ENCODE measurements at regions not wholly inside any gene's neighbourhood (a gene's known extent, or its start where the extent isn't known, plus 50 kb on each side); places are given as distances from the start of the nearest gene placed in this dataset.

GRCh38 chr6:25176466-25176865 lies 102.7 kb upstream of the CARMIL1 start (continued):
- TF ChIP-seq TCF7 (IDR thresholded peaks at IDR 0.05; ENCODE audit: low read depth) = no peak

GRCh38 chr6:25177500-25178028 lies 101.6 kb upstream of the CARMIL1 start:
- ChIA-PET POLR2A (no interaction called here), CTCF (ENCODE audit: low intra/inter-chr PET ratio, low total read pairs) (no interaction called here)
- no peak overlapping the region for H3K4me3 ChIP-seq (replicated peaks in 1 of 3; ENCODE audit: insufficient read depth in 1 of 3, low read depth in 2 of 3, low read length in 3 of 3)
- intact Hi-C loops (cut with micrococcal nuclease; ENCODE audit: unreplicated experiment) = no loop called here
- H3K79me2 ChIP-seq (ENCODE audit: insufficient read depth, low read length) = no peaks in the 10 kb centered on the region
- no peaks in the 10 kb centered on the region for H3K9me3 ChIP-seq (ENCODE audit: low read length)
- DNase-seq (ENCODE audit: low spot score) = no peak
- H3K4me2 ChIP-seq (ENCODE audit: low read depth, low read length) = no peak overlapping the region
- H3K27ac ChIP-seq (ENCODE audit: extremely low read length, insufficient read depth, low read length) = no peak overlapping the region
- no peak overlapping the region for H2AFZ ChIP-seq (ENCODE audit: low read length)
- H3K4me1 ChIP-seq (ENCODE audit: insufficient read depth, low read length) = peaks cover 9% of the 10 kb centered on the region
- H3K36me3 ChIP-seq (replicated peaks in 1 of 2; ENCODE audit: control insufficient read depth in 1 of 2, insufficient read depth in 2 of 2, low read length in 2 of 2) = no peaks in the 10 kb centered on the region
- BruUV-seq (replicated peaks) = no TSS peak
- H3K27me3 ChIP-seq (ENCODE audit: control insufficient read depth in 1 of 2, insufficient read depth in 2 of 2, low read length in 2 of 2) = no peaks in the 10 kb centered on the region
- 66% methylated on average over 1 of the region's 1 CpG for WGBS (ENCODE audit: low lambda C conversion rate)
- FAIRE-seq = no peak
- no peaks in the 10 kb centered on the region for H4K20me1 ChIP-seq (ENCODE audit: insufficient read depth, low read length)
- no peak for ATAC-seq
- H3K9ac ChIP-seq (ENCODE audit: insufficient read depth, low read depth, low read length) = no peak overlapping the region
- in situ Hi-C loops (cut with HindIII; ENCODE audit: extremely low pct_ligation_motif_present, low pct_unique_long_range_greater_than_20kb) = no loop called here
- no peak for TF ChIP-seq ZNF737 (CRISPR knock-in tag; IDR thresholded peaks at IDR 0.05; ENCODE audit: borderline replicate concordance)
- TF ChIP-seq PRDM15 (CRISPR knock-in tag; IDR thresholded peaks at IDR 0.05) = no peak
- TF ChIP-seq SRSF1 (optimal IDR thresholded peaks at IDR 0.05; ENCODE audit: low read depth, low read length) = no peak
- TF ChIP-seq POGK (CRISPR knock-in tag; conservative IDR thresholded peaks at IDR 0.05) = no peak
- TF ChIP-seq ETV5 (CRISPR knock-in tag; IDR thresholded peaks at IDR 0.05; ENCODE audit: borderline replicate concordance) = no peak
- TF ChIP-seq MAX (IDR thresholded peaks at IDR 0.05) = no peak
- TF ChIP-seq NFRKB (IDR thresholded peaks at IDR 0.05) = no peak
- no peak for TF ChIP-seq U2AF1 (optimal IDR thresholded peaks at IDR 0.05; ENCODE audit: low read depth, low read length)
- TF ChIP-seq POLR2G (IDR thresholded peaks at IDR 0.05; ENCODE audit: low read depth, low read length) = no peak
- TF ChIP-seq TBX3 (IDR thresholded peaks at IDR 0.05; ENCODE audit: borderline replicate concordance) = no peak
- TF ChIP-seq RXRB (CRISPR knock-in tag; IDR thresholded peaks at IDR 0.05; ENCODE audit: borderline replicate concordance) = no peak
- TF ChIP-seq DBP (CRISPR knock-in tag; IDR thresholded peaks at IDR 0.05; ENCODE audit: not compliant biosample characterization) = no peak
- TF ChIP-seq ZNF850 (CRISPR knock-in tag; conservative IDR thresholded peaks at IDR 0.05) = no peak
- no peak for TF ChIP-seq ZNF251 (CRISPR knock-in tag; IDR thresholded peaks at IDR 0.05)
